DND-41 (cell line): ENCODE measurements at regions not wholly inside any gene's neighbourhood (a gene's known extent, or its start where the extent isn't known, plus 50 kb on each side); places are given as distances from the start of the nearest gene placed in this dataset.

ENCODE experiments used
- EZH2 ChIP-seq: IDR thresholded peaks from 3 replicates; pipeline ENCODE4 v1.6.1; 2012; ENCODE audit warnings: borderline replicate concordance, low read depth, mild to moderate bottlenecking, moderate library complexity, low read length, inconsistent platforms; ENCODE audit not compliant: severe bottlenecking
- TF ChIP-seq, protein P1 (sequence below): IDR thresholded peaks from 2 replicates; pipeline ENCODE4 v1.5.1; 2012; ENCODE audit warnings: borderline replicate concordance, low read length, moderate library complexity, mild to moderate bottlenecking; ENCODE audit not compliant: poor library complexity, severe bottlenecking; ENCODE audit errors: extremely low read depth

DNA sequence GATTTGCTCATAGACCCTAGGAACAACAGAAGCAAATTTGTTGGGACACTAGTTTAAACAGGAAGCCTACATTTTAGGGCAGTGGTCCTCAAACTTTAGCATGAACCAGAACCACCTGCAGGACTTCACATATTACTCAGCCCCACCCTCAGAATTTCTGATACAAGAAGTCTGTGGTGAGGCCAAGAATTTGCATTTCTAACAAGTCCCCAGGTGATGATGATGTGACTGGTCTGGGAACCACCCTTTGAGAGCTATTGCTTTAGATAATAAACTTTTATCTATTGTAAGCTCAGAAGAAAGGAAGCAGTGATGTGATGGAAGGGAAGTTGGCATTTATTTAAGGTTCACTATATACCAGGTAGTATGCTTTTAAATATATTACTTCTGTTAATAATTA is 194.0 kb downstream of the FAM181B start:
- TF ChIP-seq, protein P1, sequence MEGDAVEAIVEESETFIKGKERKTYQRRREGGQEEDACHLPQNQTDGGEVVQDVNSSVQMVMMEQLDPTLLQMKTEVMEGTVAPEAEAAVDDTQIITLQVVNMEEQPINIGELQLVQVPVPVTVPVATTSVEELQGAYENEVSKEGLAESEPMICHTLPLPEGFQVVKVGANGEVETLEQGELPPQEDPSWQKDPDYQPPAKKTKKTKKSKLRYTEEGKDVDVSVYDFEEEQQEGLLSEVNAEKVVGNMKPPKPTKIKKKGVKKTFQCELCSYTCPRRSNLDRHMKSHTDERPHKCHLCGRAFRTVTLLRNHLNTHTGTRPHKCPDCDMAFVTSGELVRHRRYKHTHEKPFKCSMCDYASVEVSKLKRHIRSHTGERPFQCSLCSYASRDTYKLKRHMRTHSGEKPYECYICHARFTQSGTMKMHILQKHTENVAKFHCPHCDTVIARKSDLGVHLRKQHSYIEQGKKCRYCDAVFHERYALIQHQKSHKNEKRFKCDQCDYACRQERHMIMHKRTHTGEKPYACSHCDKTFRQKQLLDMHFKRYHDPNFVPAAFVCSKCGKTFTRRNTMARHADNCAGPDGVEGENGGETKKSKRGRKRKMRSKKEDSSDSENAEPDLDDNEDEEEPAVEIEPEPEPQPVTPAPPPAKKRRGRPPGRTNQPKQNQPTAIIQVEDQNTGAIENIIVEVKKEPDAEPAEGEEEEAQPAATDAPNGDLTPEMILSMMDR, result no peak
- TF ChIP-seq EZH2, result no peak
